ENCODE measurements at regions not wholly inside any gene's neighbourhood (a gene's known extent, or its start where the extent isn't known, plus 50 kb on each side); places are given as distances from the start of the nearest gene placed in this dataset.
"Not testable (repeated sequence)": the region's sequence is repeated elsewhere in the genome, so short reads cannot be mapped to it uniquely, and the experiment has no call there.

GRCh38 chr2:31736695-31737454 is 156.1 kb upstream of the SRD5A2 start:
- no peak for DNase-seq (ENCODE audit: low spot score)

GRCh38 chr2:31735716-31736115 is 155.0 kb upstream of the SRD5A2 start:
- DNase-seq (ENCODE audit: low spot score) = no peak

- no peak for DNase-seq (ENCODE audit: low spot score)
Measured at GRCh38 chr2:31729442-31730092, 148.8 kb upstream of the SRD5A2 start.

GRCh38 chr2:31729065-31729439 is 148.3 kb upstream of the SRD5A2 start:
- DNase-seq (ENCODE audit: low spot score) = no peak

- no peak for DNase-seq (ENCODE audit: low spot score)
Measured at GRCh38 chr2:31728406-31729064, 147.8 kb upstream of the SRD5A2 start.

- DNase-seq (ENCODE audit: low spot score) = no peak
Measured at GRCh38 chr2:31726457-31726856, 145.7 kb upstream of the SRD5A2 start.

- no peak for DNase-seq (ENCODE audit: low spot score)
Measured at GRCh38 chr2:31725444-31725843, 144.7 kb upstream of the SRD5A2 start.

GRCh38 chr2:31711737-31712136 is 131.0 kb upstream of the SRD5A2 start:
- no peak for DNase-seq (ENCODE audit: low spot score)

- DNase-seq (ENCODE audit: low spot score) = no peak
Measured at GRCh38 chr2:31710121-31710520, 129.4 kb upstream of the SRD5A2 start.

GRCh38 chr2:31707992-31708391 is 127.3 kb upstream of the SRD5A2 start:
- DNase-seq (ENCODE audit: low spot score) = no peak

- no peak for DNase-seq (ENCODE audit: low spot score)
Measured at GRCh38 chr2:31704561-31705212, 123.9 kb upstream of the SRD5A2 start.

GRCh38 chr2:31703253-31703652 is 122.5 kb upstream of the SRD5A2 start:
- no peak for DNase-seq (ENCODE audit: low spot score)

GRCh38 chr2:31698722-31699121 is 118.0 kb upstream of the SRD5A2 start:
- DNase-seq (ENCODE audit: low spot score) = no peak

GRCh38 chr2:31696068-31696467 is 115.3 kb upstream of the SRD5A2 start:
- DNase-seq (ENCODE audit: low spot score) = no peak

- DNase-seq (ENCODE audit: low spot score) = no peak
Measured at GRCh38 chr2:31694444-31694843, 113.7 kb upstream of the SRD5A2 start.

- DNase-seq (ENCODE audit: low spot score) = no peak
Measured at GRCh38 chr2:31693882-31694281, 113.1 kb upstream of the SRD5A2 start.

- no peak for DNase-seq (ENCODE audit: low spot score)
Measured at GRCh38 chr2:31688282-31688681, 107.5 kb upstream of the SRD5A2 start.

GRCh38 chr2:31683506-31683905 is 102.8 kb upstream of the SRD5A2 start:
- not testable (repeated sequence) for DNase-seq (ENCODE audit: low spot score)

- DNase-seq (ENCODE audit: low spot score) = peak; percentile 56
Measured at GRCh38 chr2:31675485-31675901, 94.8 kb upstream of the SRD5A2 start.

- DNase-seq (ENCODE audit: low spot score) = no peak
Measured at GRCh38 chr2:31674446-31674845, 93.7 kb upstream of the SRD5A2 start.

- no peak for DNase-seq (ENCODE audit: low spot score)
Measured at GRCh38 chr2:31666878-31667277, 86.1 kb upstream of the SRD5A2 start.

- no peak for DNase-seq (ENCODE audit: low spot score)
Measured at GRCh38 chr2:31664949-31665724, 84.4 kb upstream of the SRD5A2 start.

Data from ecto neural progenitor cell (in vitro differentiated cells).